Stimulated activated CD8-positive, alpha-beta memory T cell treated with anti-CD3 and anti-CD28 coated beads, Interleukin-12 subunit alpha, Interleukin-12 subunit beta, amount 100 ng/mL, for 4 hours (primary cell): ENCODE measurements at regions not wholly inside any gene's neighbourhood (a gene's known extent, or its start where the extent isn't known, plus 50 kb on each side); places are given as distances from the start of the nearest gene placed in this dataset.

Source experiments
- DNase-seq: peaks from one replicate; pipeline ENCODE4 v3.0.0-alpha.2; 2020; ENCODE audit warnings: low read depth

DNA sequence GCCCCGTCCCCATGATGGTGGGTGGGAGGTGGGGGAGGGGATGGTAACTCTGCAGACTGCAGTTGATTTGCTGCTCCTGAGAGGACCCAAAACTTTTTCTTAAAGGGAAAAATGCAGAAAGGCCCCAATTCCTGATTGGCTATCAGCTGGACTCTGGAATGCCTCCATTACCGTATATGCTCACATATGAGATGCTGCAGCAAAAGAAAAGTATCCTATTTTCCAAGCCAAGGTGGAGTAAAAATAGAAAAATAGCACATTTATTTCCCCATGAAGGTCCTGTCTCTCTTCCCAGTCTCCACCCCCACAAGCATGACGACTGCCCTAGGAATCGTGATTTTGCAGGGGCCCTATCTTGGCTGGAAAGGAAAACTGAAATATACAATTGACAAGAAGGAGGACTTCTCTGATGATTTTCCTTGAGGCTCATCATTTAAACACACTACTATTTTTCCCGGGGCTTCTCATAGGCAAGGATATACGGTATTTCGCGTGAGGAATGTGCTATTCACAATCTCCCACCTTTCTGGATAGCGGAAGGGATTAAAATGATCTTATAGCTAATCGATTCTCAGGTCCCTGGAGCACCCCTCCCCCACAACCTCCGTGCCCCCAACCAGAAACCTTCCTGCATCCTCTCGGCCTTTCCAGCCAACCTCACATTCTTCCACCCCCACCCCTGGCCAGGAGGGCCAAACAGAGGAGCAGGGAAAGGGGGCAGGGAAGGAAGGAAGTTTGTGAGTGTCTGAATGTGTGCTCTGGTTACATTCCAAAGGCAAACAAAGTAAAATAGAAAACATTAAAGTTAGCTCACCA is 138.9 kb upstream of the CCND2 start:
- DNase-seq = no peak

DNA sequence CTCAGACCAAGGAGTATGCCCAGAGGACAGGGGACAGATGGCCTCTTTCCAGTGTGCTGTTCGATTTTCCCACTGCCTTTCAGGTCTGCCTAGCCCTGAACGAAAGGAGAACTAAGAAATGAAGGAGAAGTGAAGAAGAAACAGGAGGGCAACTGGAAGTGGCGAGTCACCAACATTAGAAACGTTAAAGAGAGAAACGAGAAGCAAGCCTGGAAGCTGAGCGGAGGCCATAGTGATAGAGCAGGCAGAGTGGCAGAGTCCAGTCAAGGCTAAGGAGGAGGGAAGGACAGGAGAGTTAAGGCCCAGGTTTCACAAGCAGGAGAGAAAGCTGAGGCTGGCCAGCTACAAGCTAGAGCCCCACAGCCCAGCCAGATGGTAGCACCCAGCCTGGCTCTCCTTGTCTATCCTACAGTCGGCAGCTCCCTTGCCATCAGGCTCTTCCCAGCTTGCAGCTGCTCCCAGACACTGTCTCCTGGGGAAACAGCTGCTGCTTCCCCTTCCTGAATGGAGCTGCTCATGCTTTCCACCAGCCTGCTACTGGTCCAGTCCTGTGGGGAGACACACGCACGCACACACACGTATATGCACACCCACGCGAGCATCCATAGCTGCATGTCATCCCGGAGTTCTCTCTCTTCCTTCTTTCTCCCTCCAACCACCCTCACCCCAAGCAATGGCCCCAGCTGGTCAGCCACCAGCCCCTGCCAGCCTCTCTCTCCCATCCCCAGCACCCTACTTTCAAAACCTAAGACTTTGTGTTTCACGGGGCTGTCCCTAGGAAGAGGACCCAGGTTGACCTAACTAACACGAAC is 139.7 kb upstream of the CCND2 start:
- no peak for DNase-seq

DNA sequence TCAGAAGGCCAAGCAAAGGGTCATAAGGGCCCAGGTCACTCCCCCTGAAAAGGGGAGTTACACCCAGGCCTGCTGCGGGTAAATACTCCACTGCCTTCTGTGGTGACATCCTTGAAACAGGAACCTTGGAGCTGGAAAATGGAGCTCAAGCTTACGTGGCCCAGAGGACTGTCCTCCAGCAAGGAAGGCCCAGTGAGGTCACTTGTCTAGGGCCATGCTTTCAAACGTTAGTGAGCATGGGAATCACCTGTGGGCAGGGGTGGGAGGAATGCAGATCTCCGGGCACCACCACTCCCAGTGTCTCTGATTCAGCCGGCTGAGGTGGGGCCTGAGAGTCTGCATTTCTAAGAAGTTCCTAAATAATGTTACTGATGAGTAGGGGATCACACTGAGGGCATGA is 140.5 kb upstream of the CCND2 start:
- no peak for DNase-seq

DNA sequence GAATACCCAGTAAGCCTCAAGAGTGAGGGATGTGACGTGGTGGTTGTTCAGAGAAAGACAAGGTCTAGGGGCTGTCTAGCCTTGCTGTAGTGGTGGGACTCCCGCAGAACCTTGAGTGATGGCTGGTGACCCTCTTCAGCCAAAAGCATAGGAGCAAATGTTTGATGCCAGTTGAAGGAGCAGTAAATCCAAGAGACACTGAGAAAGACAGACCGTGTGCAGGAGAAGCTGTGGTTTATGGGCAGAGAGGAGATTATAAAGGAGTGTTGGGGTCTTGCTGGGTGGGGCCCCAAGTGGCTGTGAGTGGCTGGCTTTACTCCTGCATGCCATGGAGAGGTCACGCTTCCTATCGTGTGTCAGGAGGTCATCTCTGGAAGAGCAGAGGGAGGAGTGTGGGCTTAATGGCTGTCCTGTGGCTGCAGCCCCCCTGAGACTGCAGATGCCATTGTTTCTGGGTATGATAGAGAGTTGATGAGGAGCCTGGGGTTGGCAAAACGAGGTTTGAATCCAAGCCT is 152.0 kb upstream of the CCND2 start:
- DNase-seq = no peak

DNA sequence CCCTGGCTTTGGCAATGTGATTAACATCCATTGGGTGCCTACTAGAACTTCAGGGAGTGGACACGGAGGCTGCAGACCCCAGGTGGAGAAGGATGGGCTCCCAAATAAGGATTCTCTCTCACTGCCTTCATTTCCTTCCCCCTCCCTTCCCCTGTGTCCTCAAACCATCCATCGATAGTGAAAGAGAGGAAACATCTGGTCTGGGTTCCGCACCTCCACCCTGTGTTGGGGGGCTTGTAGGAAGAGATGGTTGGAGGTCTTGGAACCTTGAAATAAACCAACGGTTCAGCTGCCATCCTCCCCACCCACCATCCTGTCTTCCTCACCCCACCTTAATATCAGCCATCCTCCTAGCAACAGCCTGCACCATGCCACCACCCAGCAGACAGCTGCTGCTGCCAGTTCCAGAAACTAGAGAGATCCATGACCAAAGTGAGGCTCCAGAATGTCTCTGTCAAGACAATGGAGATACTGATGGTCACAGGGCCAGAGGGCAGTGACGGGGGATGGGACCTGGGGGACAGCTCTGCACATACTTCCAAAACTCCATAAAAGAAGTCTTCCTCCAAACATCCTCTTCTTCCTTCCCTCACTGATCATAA is 153.1 kb upstream of the CCND2 start:
- no peak for DNase-seq

- no peak for DNase-seq
Observed at GRCh38 chr12:4119157-4119761, 154.3 kb upstream of the CCND2 start.

- DNase-seq = no peak
Observed at GRCh38 chr12:4118601-4119156, 154.9 kb upstream of the CCND2 start.

DNA sequence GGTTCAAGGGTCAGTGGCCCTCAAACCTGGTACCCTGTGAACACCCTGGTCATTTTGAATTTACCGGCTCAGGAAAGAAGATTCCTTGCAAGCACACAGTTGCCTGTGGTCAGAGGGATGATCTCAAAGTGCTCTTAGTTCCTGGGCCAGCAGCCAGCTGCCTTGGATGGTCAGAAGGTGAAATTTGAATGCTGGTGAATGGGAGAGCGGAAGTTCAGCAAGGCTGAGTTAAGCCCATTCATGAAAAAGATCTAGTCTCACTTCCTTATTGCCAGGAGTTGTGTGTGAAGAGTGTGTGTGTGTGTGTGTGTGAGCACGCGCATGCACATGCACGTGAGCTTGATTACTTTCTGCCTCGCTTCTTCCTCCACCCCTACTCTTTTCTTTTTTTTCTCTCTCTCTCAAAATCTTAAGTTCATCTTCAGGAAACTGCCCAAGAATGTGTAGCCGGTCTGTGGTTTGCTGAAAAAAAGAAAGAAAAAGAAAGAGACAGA is 155.5 kb upstream of the CCND2 start:
- DNase-seq = no peak

- no peak for DNase-seq
Observed at GRCh38 chr12:4117386-4118016, 156.1 kb upstream of the CCND2 start.

DNA sequence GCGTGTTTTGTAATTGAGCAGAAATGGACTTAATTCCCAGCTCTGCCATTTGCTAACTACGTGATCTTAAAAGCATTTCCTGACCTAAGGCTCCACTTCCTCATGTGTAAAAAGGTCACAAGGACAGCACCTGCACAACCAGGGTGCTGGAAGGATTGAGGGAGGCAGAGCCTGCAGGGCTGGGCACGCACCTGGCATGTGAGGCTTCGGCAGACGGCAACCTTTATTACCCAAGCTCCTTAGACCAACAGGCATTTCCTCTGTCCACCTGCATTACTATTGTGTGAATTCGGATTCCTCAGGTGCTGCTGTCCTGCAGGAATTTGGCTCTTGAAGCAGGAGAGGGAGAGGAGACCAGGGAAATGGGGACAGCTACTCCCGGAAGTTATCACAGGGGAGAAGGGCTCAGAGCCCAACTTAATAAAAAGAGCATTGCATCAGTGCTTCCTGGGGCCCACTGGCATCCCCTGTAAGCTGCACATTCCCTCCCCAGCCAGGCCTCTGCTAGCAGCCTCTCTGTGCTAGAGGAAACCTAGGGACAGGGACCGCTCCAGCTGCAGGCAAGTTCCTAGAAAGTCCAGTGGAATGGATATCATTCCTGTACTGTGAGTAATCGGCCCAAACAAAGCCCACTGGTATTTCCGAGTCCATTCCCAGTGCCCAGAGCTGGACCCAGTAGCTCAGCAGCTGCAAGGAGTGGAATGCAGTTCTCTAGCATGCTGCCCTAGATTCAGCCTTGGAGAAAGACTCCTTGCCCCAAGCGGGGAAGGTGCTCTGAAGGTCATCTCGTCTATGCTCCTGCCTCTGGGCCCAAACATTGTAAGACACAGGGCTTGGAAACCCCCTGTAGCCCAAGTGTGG is 157.1 kb upstream of the CCND2 start:
- no peak for DNase-seq

- DNase-seq = no peak
Observed at GRCh38 chr12:4115570-4115969, 158.0 kb upstream of the CCND2 start.

- no peak for DNase-seq
Observed at GRCh38 chr12:4114986-4115385, 158.6 kb upstream of the CCND2 start.

DNA sequence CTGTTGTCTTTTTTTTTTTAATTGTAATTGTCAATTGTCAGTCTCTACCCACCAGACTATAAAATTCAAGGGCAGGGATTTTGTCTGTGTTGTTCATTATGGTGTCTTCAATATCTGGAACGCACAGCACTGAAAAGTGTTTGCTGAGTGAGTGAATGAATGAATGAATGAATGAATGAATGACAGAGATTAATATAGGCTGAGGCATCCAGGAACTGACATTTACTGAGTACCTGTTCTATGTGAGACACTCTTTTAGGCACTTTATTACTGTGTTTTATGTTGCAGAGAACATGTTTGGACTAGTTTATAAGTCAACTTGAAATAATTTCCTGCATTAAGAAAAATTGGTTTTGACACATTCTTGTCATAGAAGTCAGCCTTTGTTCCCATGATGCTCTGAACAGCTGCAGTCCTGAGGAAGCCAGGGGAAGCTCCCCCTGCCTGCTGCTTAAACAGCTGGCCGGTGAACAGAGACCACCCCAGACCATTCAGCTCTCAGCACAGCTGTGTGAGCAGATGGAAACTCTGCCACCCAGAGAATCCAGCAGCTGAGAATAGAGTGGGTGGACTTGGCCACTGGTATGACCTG is 160.7 kb upstream of the CCND2 start:
- no peak for DNase-seq

- no peak for DNase-seq
Observed at GRCh38 chr12:4112290-4112689, 161.3 kb upstream of the CCND2 start.

- DNase-seq = no peak
Observed at GRCh38 chr12:4111010-4111409, 162.6 kb upstream of the CCND2 start.

GRCh38 chr12:4109826-4110225 is 163.7 kb upstream of the CCND2 start:
- DNase-seq = no peak

GRCh38 chr12:4108803-4109345 is 164.7 kb upstream of the CCND2 start:
- DNase-seq = no peak

- DNase-seq = no peak
Observed at GRCh38 chr12:4107911-4108697, 165.5 kb upstream of the CCND2 start.

- DNase-seq = peak; percentile 35
Observed at GRCh38 chr12:4107436-4107878, 166.1 kb upstream of the CCND2 start.
